SU-DHL-6 (cell line): ENCODE measurements at regions not wholly inside any gene's neighbourhood (a gene's known extent, or its start where the extent isn't known, plus 50 kb on each side); places are given as distances from the start of the nearest gene placed in this dataset.

ENCODE experiments used
- H2AFZ ChIP-seq: fragments of 200-600 bp; sonication (generic); 2 replicates; pipeline ENCODE4 v1.6.1; 2014; ENCODE audit warnings: low read depth, mild to moderate bottlenecking, moderate library complexity, mixed read lengths, antibody characterized with exemption, low read length; ENCODE audit not compliant: severe bottlenecking
- H3F3A ChIP-seq: fragments of 200-600 bp; shearing (Covaris generic); 2 replicates; pipeline ENCODE4 v1.6.0; 2016; ENCODE audit warnings: antibody characterized with exemption, mild to moderate bottlenecking; ENCODE audit not compliant: insufficient read depth
- H3K27ac ChIP-seq: fragments of 200-600 bp; sonication (generic); 2 replicates; pipeline ENCODE4 v1.5.1; 2016; ENCODE audit warnings: low read depth, mild to moderate bottlenecking, low read length, moderate library complexity, mixed read lengths
- H3K27me3 ChIP-seq: fragments of 200-600 bp; sonication (generic), shearing (Covaris generic); 2 replicates; pipeline ENCODE4 v1.6.0; 2014; ENCODE audit warnings: mild to moderate bottlenecking, low read length
- H3K36me3 ChIP-seq: fragments of 200-600 bp; sonication (generic); 2 replicates; pipeline ENCODE4 v1.6.1; 2014; ENCODE audit warnings: mild to moderate bottlenecking, low read length, mixed read lengths
- H3K4me2 ChIP-seq: fragments of 300-600, 200-600 bp; shearing (Covaris generic), sonication (generic); 2 replicates; pipeline ENCODE4 v1.6.0; 2014; ENCODE audit warnings: low read length, low read depth, mild to moderate bottlenecking; ENCODE audit not compliant: poor library complexity, severe bottlenecking
- H3K4me3 ChIP-seq: fragments of 200-600 bp; sonication (generic); 2 replicates; pipeline ENCODE4 v1.5.1; 2014; ENCODE audit warnings: antibody characterized with exemption, low read length, mild to moderate bottlenecking, mixed read lengths; ENCODE audit not compliant: insufficient read depth, poor library complexity, severe bottlenecking
- H3K79me2 ChIP-seq: fragments of 200-600 bp; sonication (generic); 2 replicates; pipeline ENCODE4 v1.6.1; 2014; ENCODE audit warnings: mild to moderate bottlenecking, low read length, moderate library complexity; ENCODE audit not compliant: insufficient read depth
- H3K9ac ChIP-seq: fragments of 200-600 bp; sonication (generic); 2 replicates; pipeline ENCODE4 v1.7.0; 2014; ENCODE audit warnings: mild to moderate bottlenecking, low read length
- H3K9me2 ChIP-seq: fragments of 200-600 bp; sonication (generic); replicated peaks from 2 replicates; pipeline ENCODE4 v1.6.1; 2014; ENCODE audit warnings: low read length; ENCODE audit not compliant: insufficient read depth
- H3K9me3 ChIP-seq: fragments of 200-600 bp; sonication (generic); 2 replicates; pipeline ENCODE4 v1.6.1; 2014; ENCODE audit warnings: low read length, mixed read lengths; ENCODE audit not compliant: insufficient read depth
- H4K20me1 ChIP-seq: fragments of 200-600 bp; sonication (generic); 2 replicates; pipeline ENCODE4 v1.6.1; 2014; ENCODE audit warnings: low read depth, mild to moderate bottlenecking, antibody characterized with exemption, low read length, moderate library complexity, mixed read lengths
- EZH2phosphoT487 ChIP-seq: fragments of 200-600 bp; sonication (generic), shearing (Covaris generic); conservative IDR thresholded peaks from 2 replicates; pipeline ENCODE4 v1.6.1; 2018; ENCODE audit warnings: mild to moderate bottlenecking, antibody characterized with exemption, low read length, moderate library complexity, mixed read lengths
- TF ChIP-seq, protein P1 (sequence below): fragments of 200-600 bp; sonication (generic); IDR thresholded peaks from one replicate; pipeline ENCODE4 v1.5.1; 2017; ENCODE audit warnings: antibody characterized with exemption, mild to moderate bottlenecking, low read length, moderate library complexity; ENCODE audit not compliant: insufficient read depth, poor library complexity, severe bottlenecking

GRCh38 chr1:59128784-59129227 lies 168.1 kb upstream of the FGGY start:
- H3K9ac ChIP-seq, result no peak overlapping the region

GRCh38 chr1:59132295-59132694 lies 164.6 kb upstream of the FGGY start:
- no peaks in the 10 kb centered on the region for H3F3A ChIP-seq
- H4K20me1 ChIP-seq, result no peaks in the 10 kb centered on the region
- no peaks in the 10 kb centered on the region for H3K9me3 ChIP-seq
- no peak for TF ChIP-seq EZH2phosphoT487
- TF ChIP-seq, protein P1, sequence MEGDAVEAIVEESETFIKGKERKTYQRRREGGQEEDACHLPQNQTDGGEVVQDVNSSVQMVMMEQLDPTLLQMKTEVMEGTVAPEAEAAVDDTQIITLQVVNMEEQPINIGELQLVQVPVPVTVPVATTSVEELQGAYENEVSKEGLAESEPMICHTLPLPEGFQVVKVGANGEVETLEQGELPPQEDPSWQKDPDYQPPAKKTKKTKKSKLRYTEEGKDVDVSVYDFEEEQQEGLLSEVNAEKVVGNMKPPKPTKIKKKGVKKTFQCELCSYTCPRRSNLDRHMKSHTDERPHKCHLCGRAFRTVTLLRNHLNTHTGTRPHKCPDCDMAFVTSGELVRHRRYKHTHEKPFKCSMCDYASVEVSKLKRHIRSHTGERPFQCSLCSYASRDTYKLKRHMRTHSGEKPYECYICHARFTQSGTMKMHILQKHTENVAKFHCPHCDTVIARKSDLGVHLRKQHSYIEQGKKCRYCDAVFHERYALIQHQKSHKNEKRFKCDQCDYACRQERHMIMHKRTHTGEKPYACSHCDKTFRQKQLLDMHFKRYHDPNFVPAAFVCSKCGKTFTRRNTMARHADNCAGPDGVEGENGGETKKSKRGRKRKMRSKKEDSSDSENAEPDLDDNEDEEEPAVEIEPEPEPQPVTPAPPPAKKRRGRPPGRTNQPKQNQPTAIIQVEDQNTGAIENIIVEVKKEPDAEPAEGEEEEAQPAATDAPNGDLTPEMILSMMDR, result no peak
- no peaks in the 10 kb centered on the region for H3K79me2 ChIP-seq
- H3K27ac ChIP-seq, result no peak overlapping the region
- no peaks in the 10 kb centered on the region for H3K36me3 ChIP-seq
- no peaks in the 10 kb centered on the region for H3K9me2 ChIP-seq
- H3K4me2 ChIP-seq, result no peak overlapping the region
- H2AFZ ChIP-seq, result no peak overlapping the region
- no peak overlapping the region for H3K4me3 ChIP-seq
- H3K9ac ChIP-seq, result no peak overlapping the region
- H3K27me3 ChIP-seq, result no peaks in the 10 kb centered on the region

More at GRCh38 chr1:59128784-59129227, 168.1 kb upstream of the FGGY start:
- no peak overlapping the region for H2AFZ ChIP-seq
- H3K36me3 ChIP-seq, result no peaks in the 10 kb centered on the region
- H3K9me3 ChIP-seq, result no peaks in the 10 kb centered on the region
- no peaks in the 10 kb centered on the region for H4K20me1 ChIP-seq
- H3K9me2 ChIP-seq, result no peaks in the 10 kb centered on the region
- H3K27me3 ChIP-seq, result no peaks in the 10 kb centered on the region
- no peak overlapping the region for H3K27ac ChIP-seq
- H3F3A ChIP-seq, result no peaks in the 10 kb centered on the region
- no peaks in the 10 kb centered on the region for H3K79me2 ChIP-seq
- H3K4me2 ChIP-seq, result no peak overlapping the region
- no peak overlapping the region for H3K4me3 ChIP-seq
- TF ChIP-seq, protein P1, result no peak
- no peak for TF ChIP-seq EZH2phosphoT487

DNA sequence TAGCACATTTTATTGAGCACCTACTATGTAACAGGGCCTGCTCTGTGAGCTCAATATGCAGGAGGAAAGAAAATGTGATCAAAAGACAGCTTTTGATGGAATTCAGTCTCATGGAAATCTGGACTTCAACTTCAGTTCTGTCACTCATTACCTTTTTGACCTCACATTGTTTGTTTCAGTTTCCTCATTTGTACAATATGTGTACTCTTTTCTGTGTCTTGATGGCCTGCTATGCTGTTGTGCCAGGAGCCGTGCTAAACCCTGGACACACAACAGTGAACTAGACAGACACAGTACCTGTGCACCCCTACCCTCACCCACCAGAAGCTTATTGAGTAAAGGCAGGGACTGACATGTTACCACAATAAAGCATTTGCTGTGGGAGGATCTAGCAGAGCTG lies 162.9 kb upstream of the FGGY start:
- no peaks in the 10 kb centered on the region for H3K79me2 ChIP-seq
- no peaks in the 10 kb centered on the region for H3K9me2 ChIP-seq
- no peaks in the 10 kb centered on the region for H3K27me3 ChIP-seq
- no peak overlapping the region for H3K27ac ChIP-seq
- H3K36me3 ChIP-seq, result no peaks in the 10 kb centered on the region
- no peaks in the 10 kb centered on the region for H3F3A ChIP-seq
- no peaks in the 10 kb centered on the region for H3K9me3 ChIP-seq
- TF ChIP-seq, protein P1, result no peak
- TF ChIP-seq EZH2phosphoT487, result no peak
- no peak overlapping the region for H3K9ac ChIP-seq
- H2AFZ ChIP-seq, result no peak overlapping the region
- no peaks in the 10 kb centered on the region for H4K20me1 ChIP-seq
- no peak overlapping the region for H3K4me2 ChIP-seq
- no peak overlapping the region for H3K4me3 ChIP-seq
